GM19239 (cell line): ENCODE measurements at regions not wholly inside any gene's neighbourhood (a gene's known extent, or its start where the extent isn't known, plus 50 kb on each side); places are given as distances from the start of the nearest gene placed in this dataset.
"Not testable (repeated sequence)": the region's sequence is repeated elsewhere in the genome, so short reads cannot be mapped to it uniquely, and the experiment has no call there.

ENCODE experiments used
- DNase-seq: peaks from one replicate; pipeline ENCODE4 v3.0.0; 2011; ENCODE audit warnings: low spot score; ENCODE audit not compliant: insufficient read length
- FAIRE-seq: peaks from 2 replicates; lab custom pipeline; 2011; peaks lifted over from hg19 to GRCh38; lab: Jason Lieb, UNC

DNA sequence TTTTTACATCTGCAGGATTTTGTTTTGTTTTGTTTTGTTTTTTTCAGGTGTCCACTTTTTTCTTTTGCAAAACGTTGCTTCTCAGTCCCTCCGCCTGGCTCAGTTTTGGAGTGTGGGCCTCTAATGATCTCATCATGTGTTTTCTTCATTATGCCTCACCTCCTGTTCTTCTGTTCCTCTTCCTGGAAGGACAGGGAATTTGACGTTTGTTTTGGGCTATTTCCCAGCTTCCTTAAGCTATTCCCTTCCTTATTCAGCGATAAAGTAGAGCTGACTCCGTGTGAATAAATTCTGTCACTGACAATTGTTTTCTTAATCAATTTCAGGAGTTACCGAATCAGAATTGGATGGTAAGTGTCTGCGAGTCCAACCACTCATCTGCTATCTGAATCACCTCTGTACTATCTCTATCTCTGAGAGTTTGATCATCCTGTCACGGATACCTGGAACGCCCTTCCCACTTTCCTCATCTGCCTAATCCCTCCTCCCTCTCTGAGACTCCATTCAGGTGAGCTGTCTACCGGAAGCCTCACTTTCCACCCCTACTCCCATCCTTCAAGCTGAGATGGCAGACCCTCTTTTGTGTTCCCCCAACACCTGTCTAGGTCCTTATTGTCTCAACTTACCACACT lies 218.4 kb downstream of the GATA3 start:
- FAIRE-seq (no peak), DNase-seq (no peak)

DNA sequence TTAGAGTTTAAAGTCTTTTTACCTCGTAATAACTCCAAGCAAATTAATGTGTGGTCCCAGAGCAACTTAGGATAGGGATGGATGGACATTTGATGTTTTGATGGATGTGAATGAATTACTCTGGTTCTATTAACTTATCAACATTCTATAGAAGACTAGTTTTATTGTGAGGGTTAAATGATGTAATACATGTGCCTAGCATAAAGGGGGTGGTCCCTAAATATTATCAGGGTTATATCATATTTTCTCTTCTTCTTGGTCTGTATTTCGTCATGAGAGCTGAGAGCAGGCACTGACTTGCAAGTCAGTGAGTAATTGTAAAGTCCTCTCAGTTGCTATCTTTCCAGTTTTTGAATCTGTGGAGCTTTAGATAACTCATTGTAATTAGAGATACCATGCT lies 219.3 kb downstream of the GATA3 start:
- DNase-seq: no peak
- no peak for FAIRE-seq

DNA sequence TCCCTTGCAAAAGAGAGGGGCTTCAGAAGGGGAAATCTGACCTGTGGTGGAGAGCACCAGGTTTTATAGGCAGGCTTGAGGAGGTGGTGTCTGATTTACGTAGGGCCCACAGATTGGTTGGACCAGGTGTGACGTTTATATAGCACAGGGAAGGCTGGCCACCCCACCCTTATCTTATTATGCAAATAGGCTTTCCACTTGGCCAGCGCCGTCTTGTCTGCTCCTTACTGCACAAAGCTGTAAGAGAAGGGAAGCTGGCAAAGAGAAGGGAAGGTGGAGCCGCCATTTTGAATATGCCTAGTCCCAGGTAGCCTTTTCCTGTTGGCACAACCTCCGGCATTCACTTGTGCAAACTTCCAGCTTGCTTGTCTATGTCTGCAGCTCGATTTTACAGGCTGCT lies 221.4 kb downstream of the GATA3 start:
- no peak for DNase-seq
- FAIRE-seq: no peak

DNA sequence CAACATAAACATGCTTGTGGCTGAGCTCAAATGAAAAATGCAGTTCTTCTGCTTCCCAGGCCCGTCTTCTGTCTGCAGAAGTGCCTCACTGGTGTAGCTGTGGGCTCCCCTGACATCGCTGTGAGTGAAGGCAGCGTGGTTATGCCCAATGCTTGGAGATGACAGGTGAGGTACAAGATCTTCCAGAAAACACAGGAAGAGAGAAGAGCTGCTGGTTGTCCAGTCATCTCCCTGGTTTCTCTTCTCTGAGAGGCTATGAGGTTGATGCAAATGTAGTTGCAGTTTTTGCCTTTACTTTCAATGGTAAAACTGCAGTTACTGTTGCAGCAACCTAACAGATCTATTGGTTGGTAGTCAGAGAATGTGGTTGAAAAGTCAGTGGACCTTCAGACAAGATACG lies 223.6 kb downstream of the GATA3 start:
- no peak for DNase-seq
- FAIRE-seq: no peak

DNA sequence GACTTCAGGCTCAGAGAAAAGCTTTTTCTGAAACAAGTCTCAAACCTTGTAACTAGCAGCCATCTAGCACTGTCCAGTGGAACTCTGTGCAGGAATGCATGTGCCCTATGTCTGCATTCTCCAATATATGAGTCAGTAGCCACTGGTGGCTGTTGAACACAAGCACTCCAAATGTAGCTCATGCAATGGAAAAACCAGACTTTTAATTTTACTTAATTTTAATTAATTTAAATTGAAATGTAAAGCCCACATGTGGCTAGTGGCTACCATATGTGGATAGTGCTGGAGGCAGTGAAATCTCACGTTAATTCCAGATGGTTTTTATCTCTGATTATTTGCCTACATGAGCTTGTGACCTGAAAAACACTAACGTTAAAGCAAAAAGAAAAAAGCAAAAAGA lies 225.1 kb downstream of the GATA3 start:
- FAIRE-seq (no peak), DNase-seq (no peak)

DNA sequence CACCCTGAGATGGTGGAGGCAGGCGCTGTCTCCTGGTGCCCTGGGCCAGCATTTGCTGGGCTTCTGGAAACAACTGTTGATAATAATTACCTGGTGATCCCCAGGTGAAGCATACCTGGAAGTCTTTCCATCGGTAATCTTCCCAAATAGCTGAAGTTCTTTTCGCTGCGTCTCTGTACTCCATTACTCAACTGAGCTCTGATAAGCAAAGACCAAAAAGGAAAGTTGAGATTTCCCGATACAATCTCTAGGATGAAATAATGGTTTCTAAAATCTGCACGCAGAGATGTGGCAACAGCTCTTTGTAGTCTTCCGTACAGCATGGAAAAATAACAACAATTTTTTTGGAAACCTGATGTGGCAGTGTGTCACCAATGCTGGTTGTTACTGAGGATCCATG lies 226.5 kb downstream of the GATA3 start:
- DNase-seq (no peak), FAIRE-seq (no peak)

DNA sequence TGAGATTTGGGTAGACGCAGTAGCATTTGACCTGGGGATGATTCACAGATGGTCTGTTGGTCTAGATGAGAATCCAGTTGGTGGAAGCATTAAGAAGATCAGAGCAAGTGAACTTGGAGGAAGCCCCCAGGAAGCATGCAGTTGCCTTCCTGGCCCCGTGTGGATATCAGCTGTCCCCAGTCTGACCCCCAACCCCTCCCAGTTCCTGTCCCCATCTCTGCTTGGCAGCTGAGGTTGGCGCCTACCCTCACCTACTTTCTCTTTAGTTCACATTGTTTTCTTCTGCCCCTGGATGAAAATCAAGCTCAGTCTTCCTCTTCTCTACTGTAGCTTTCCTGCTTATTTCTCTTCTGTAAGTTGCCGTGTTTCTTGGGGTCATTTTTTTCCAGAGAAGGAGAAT lies 227.9 kb downstream of the GATA3 start:
- FAIRE-seq (no peak), DNase-seq (no peak)

DNA sequence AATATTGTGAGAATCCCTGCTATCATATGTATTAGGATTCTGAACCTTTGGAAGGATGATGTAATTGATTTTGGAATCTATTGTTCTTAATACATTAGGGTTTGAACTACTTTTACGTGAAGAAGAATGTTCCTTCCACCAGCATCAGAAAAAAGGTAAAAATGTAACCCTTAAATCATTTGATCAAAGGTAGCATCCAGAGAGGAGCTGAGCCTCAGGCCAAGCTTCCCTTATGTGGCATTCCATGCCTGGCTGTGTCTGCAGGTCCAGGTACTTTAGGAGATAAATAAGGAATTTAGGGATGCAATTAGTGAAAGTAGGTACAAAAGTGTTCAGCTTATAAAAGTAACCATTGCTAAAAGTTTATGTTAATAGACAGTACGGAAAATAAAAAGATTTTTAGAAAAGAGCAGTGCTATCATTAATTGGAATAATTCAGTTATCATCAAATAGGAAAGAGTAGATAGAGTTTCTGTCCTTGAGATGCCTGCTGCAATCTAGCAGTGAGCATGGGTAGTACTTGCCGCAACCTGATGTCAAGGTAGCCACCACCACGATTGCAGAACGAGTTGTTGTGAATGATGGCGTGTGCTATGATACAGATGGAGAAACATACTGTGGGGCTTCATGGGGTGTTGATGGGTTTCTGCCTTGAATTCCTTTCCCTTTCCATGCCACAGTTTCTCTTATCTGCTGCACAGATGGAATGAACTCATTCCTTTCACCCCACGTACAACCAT lies 228.8 kb downstream of the GATA3 start:
- FAIRE-seq: no peak

DNA sequence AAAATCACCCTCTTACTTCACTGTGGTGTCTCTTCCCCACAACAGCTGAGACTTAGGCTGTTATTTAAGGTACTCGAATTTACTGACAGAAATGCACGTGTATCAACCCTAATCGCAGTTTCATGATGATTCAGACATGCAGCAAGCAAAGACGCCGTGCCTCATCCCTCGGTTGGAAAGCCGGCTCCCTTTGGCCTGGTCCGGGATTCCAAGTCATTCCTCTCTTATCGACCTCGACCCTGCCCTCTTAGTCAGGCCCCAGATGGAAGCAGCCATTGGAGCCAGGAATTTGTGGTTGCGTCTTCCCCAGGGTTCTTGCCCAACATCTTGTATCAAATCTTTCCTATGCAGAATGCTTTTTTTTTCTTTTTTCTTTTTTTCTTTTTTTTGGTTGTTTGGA lies 229.5 kb downstream of the GATA3 start:
- no peak for DNase-seq
- FAIRE-seq: no peak

More for the DNA sequence above, 228.8 kb downstream of the GATA3 start:
- DNase-seq: no peak

DNA sequence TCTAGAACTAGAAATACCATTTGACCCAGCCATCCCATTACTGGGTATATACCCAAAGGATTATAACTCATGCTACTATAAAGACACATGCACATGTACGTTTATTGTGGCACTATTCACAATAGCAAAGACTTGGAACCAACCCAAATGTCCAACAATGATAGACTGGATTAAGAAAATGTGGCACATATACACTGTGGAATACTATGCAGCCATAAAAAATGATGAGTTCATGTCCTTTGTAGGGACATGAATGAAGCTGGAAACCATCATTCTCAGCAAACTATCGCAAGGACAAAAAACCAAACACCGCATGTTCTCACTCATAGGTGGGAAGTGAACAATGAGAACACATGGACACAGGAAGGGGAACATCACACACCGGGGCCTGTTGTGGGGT lies 231.5 kb downstream of the GATA3 start:
- DNase-seq, FAIRE-seq: not testable (repeated sequence)

DNA sequence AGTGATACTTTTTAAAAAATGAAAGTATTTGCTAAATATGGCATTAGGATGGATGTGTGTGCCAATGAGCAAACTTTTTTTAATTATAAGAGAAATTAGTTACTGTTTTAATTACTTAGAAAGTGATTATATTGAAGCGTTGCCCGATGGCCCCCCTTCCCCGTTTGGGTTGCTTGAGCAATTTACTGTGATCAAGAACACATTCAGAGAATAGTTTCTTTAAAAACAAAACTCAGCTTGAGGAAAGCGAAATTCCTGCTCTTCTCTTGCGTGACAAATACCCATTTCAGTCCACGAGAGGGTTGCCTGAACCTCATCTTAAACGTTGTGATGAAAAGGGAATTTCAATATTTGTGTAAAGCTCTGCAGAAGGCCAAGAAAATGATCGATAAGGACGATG lies 234.1 kb downstream of the GATA3 start:
- FAIRE-seq: no peak

DNA sequence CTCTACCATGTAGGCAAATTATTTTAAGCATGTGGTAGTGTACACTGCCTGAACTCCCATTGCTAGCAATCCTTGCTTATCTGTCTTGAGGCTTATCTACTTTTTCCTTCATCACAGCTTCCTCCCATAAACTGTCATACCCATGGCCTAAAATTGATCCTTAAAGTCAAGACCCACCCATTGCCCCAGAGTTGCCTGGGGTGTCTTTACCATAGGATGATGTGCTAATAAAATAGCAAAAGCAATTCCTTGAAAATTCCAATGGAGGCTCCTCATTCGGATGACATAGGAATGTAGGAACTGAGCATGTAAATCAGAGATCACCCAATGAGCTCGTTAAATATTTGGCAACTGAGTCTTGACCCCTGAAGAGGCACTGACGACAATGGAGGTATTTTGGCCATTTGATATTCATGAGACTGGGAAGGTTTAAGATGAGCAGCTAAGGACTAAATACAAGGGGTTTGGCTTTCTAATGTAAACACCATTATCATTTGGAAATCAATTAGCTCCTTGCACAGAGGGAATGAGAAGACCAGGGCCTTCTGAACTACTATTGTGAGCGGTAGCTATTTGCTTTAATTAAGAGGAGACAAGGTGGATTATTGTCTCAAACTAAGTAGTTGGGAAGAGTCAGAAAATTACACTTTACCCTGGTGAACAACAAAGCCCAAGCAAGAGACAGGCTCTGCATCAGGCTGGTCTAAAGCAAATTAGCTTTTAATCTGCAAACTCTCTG lies 234.9 kb downstream of the GATA3 start:
- no peak for DNase-seq
- FAIRE-seq: no peak

More for the DNA sequence above, 234.1 kb downstream of the GATA3 start:
- no peak for DNase-seq

DNA sequence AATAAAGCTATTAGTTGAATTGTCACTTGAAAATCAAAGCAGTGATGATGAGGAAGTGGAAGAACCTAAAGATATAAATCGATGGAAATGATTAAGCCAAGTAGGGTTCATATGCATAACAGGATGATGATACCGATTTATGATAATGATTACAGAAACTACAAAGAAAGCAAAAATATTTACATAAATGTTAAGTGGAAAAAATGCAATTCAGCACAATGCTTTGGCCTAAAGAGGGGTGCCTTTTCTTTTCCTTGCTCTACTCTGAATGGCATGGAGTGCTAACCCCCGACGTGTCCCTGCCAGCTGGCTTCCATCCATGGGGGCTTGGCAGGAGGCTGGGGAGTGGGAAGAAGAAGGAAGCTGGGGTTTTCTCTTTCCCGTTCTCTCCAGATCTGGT lies 240.3 kb downstream of the GATA3 start:
- no peak for FAIRE-seq
- DNase-seq: no peak

DNA sequence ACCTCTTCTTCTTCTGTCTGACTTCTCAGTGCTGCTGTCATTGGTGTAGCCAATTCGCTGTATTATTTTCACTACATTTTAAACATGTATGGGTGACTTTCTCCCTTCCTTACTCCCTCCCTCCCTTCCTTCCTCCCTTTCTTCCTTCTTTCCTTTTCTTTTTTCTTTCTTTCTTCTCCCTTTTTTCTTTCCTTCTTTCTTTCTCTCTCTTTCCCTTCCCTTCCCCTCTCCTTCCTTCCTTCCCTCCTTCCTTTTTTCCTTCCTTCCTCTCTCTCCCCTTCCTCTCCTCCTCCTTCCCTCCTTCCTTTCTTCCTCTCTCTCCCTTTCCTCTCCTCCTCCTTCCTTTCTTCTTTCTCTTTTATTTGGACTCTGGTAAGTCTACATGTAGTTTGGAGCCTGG lies 240.8 kb downstream of the GATA3 start:
- no peak for FAIRE-seq
- DNase-seq: no peak

DNA sequence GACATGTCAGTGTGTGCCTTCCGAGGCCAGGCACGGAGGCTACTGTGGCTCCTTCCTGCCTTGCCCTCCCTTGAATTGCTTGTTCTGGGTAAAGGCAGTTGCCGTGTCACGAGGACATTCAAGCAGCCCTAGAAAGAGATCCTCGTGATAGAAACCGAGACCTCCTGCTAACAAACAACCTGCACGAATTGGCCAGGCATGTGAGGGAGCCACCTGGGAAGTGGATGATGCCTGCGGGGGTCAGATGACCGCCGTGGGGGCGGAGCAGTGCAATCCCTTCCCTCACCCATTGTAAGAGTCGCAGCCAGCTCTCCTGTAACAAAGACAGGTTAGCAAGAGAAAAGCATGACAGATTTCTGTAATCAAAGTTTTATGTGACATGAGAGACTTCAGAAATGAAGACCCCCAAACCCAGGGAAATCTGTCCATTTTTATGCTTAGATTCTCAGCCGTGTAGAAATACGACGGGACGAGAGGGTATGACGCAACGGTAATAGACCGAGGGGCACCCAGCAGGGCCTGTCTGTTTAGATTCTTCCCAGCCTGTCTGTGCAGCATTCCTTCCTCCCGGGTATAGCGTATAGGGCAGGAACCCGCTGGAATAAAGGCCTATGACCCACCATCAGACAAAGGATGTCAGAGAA lies 241.7 kb downstream of the GATA3 start:
- FAIRE-seq (no peak), DNase-seq (no peak)

DNA sequence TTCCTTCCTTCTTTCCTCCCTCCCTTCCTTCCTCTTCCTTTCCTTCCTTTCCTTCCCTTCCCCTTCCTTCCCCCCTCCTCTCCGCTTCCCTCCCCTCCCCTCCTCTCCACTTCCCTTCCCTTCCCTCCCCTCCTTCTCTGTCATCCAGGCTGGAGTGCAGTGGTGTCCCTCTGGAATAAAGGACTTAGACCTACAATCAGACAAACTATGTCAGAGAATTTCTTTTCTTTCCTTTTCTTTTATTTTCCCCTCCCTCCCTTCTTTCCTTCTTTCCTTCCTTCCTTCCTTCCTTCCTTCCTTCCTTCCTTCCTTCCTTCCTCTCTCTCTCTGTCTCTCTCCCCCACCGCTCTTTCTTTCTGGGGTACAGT lies 242.2 kb downstream of the GATA3 start:
- DNase-seq: no peak
- no peak for FAIRE-seq

DNA sequence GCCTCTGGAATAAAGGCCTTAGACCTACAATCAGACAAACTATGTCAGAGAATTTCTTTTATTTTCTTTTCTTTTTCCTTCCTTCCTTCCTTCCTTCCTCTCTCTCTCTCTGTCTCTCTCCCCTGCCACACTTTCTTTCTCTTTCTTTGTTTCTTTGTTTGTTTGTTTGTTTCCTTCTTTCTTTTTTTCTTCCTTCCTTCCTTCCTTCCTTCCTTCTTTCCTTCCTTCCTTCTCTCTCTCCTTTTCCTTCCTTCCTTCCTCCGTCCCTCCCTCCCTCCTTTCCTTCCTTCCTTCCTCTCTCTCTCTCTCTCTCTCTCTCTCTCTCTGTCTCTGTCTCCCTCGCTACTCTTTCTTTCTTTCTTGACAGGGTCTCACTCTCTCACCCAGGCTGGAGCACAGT lies 242.6 kb downstream of the GATA3 start:
- FAIRE-seq: no peak
- no peak for DNase-seq

DNA sequence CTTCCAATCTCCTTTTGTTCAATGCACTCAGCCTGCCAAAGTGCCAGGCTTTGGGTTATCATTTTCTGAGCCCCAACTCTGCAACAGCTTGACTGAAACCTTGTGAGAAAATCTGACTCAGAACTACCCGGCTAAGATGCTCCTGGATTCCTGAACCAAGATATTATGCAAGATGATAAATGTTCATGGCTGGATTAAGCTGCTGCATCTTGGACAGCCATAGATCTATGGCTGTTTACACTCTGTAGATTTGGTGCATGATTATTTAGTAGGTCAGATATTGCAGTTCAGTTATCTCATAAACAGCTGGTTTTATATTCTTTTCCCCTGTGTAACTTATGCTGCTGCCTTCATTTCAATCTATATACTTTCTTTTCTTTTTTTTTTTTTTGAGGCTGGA lies 243.5 kb downstream of the GATA3 start:
- no peak for DNase-seq
- FAIRE-seq: no peak

DNA sequence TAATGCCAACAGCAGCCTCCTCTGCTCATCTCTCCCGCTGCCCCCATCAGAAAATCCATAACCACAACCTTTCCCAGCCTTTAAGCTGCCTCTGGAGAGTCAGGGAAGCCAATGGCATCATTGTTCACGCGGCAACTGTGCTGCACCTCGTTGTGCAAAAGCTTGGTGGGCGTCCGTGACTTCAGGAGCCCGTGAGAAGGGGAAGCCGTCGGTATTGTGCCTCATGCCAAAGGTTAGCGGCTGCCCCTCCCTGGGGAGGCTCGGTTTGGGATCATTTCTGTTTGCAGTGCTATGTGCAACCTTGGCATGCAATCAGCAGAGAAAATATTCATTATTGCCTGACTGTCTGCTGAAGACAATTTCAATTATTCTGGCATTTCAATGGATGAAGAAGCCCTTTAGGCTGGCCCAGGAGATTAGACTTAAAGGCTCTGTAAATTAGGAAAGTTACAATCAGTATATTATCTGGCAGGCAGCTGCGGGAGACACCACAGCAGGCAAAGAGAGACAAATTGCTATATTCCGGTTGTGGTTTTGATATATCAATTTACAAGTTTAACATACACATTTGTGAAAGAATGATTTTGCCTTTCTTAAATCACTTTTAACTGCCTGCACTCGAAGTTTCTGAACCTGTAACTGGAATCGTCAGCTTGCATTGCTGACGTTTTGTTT lies 244.5 kb downstream of the GATA3 start:
- FAIRE-seq (no peak), DNase-seq (no peak)

DNA sequence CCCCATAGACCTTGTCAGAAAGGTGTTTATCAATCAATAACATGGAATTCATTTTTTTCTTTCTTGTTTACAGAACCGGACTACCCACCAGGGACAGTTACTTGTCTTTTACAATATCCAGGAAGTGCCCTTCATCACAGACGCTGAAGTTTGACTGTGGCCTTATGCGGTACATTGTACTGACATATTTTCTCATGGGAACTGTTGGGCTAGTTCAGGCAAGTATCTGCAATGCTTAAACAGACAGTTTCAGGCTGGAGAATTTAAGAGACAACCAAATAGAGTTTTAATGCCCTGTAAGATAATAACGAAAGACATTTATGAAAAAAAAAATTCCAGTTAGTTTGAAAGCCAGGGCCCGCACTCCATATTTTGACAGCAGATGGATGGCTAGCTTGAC lies 246.4 kb downstream of the GATA3 start:
- FAIRE-seq: no peak
- no peak for DNase-seq
